ENCODE measurements at regions not wholly inside any gene's neighbourhood (a gene's known extent, or its start where the extent isn't known, plus 50 kb on each side); places are given as distances from the start of the nearest gene placed in this dataset.
"Not testable (repeated sequence)": the region's sequence is repeated elsewhere in the genome, so short reads cannot be mapped to it uniquely, and the experiment has no call there.

- DNase-seq = no peak
Observed at GRCh38 chr1:70490153-70490552, 79.1 kb downstream of the CTH start.

GRCh38 chr1:70495370-70495769 lies 84.3 kb downstream of the CTH start:
- DNase-seq = no peak

DNA sequence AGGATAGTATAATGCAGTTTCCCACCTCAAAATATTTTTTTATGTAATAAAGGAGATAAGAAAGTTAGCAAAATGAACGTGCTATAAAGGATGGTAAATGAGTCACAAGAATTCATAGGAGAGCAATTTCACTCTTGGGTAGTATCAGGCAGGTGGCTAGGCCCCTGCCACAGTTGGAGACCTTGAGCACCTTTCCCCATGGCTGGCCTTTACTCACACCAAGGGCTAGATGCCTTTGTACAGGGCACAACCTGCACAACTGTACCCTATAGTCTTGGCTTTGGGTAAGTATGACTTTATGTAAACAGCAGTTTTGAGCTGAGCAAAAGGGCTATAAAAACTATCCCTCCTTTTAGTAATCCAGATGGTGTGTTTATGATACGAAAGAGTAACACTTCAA lies 85.1 kb downstream of the CTH start:
- DNase-seq = no peak

DNA sequence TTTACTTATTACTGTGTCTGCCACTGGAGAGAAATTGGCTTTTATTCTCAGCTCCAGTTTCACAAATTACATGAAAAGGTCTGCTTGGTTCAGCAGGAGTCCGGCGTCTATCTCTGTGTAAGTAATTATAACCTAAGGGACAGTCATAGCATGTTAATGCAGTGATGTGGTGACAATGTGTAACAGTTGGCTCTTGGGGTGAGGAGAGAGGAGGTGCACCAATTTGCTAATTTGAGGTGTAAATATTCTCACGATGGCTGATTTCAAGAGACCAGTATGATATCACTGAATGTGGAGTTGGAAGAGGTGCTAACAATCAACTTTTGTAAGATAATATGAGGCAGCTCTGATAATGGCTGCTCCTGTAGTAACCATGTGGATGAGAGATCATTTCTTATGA lies 86.1 kb downstream of the CTH start:
- no peak for DNase-seq

- no peak for DNase-seq
Observed at GRCh38 chr1:70498666-70499065, 87.6 kb downstream of the CTH start.

DNA sequence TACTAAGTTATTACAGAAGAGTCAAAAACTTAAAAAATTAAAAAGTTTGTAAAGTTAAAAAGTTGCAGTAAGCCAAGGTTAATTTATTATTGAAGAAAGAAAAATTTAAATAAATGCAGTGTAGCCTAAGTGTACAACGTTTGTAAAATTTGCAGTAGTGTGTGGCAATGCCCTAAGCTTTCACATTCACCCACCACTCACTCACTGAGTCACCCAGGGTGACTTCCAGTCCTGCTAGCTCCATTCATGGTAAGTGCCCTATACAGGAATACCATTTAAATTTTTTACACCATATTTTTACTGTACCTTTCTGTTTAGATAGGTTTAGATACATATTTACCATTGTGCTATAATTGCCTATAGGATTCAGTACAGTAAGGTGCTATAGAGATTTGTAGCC lies 88.6 kb downstream of the CTH start:
- no peak for DNase-seq

DNA sequence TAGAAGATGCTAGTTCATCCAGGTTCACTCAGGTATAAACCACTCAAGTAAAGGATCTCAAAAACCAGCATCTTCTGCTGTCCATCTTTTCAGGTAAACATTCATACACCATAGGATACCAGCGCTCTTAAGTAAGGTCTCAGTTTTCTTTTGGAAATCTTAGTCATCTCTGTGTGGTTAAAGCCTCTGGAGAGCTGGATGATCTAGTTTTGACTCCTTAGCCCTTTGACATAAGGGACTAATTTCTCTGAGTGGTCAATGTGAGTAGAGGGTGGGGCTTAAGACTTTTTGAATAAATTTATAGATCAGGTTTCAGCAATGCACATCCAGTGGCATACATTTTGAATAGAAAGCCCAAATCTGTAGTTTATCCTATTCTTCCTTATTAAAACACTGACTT lies 92.3 kb downstream of the CTH start:
- no peak for DNase-seq

GRCh38 chr1:70504176-70504820 lies 93.2 kb downstream of the CTH start:
- DNase-seq = no peak

DNA sequence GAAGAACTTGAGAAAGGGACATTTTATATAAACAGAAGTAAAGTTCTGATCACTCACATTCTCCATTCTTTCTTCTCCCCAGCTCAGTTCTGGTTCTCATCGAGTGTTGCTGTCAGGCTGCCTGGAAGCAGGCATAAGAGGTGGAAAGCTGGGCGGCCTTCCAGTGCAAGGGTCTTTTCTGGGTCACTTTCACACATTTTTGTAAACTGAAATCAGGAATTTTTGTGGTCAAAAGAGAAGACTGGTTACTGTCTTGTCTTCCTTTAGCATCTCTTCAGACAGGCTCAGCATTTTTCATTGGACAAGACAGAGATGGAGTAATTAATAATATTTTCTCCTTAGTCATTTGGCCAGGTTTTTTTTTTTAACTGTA lies 93.7 kb downstream of the CTH start:
- DNase-seq = no peak

GRCh38 chr1:70507991-70508390 lies 96.9 kb downstream of the CTH start:
- DNase-seq = not testable (repeated sequence)

- peak; percentile 43 for DNase-seq
Observed at GRCh38 chr1:70509996-70510876, 99.2 kb downstream of the CTH start.

DNA sequence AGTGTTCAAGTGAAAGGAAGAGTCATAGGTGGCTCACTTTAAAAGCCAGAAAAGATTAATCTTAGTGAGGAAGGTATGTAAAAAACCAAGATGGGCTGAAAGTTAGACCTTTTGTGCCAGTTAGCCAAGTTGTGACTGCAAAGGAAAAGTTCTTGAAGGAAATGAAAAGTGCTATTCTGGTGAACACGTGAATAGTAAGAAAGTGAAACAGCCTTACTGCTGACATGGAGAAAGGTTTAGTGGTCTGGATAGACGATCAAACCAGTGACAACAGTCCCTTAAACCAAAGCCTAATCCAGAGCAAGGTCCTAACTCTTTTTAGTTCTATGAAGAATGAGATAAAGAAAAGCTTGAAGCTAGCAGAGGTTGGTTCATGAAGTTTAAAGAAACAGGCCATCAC lies 106.4 kb downstream of the CTH start:
- DNase-seq = no peak

DNA sequence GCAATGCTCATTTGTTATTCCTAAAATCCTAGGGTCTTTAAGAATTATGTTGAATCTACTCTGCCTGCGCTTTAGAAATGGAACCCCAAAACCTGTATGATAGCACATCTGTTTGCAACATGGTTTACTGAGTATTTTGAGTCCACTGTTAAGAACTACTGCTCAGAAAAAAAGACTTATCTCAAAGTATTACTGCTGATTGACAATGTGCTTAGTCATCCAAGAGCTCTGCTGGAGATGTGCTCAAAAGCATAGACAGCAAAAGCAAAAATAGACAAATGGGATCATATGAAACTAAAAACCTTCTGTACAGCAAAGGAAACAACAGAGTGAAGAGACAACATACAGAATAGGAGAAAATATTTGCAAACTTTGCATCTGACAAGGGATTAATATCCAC lies 107.0 kb downstream of the CTH start:
- DNase-seq = no peak

DNA sequence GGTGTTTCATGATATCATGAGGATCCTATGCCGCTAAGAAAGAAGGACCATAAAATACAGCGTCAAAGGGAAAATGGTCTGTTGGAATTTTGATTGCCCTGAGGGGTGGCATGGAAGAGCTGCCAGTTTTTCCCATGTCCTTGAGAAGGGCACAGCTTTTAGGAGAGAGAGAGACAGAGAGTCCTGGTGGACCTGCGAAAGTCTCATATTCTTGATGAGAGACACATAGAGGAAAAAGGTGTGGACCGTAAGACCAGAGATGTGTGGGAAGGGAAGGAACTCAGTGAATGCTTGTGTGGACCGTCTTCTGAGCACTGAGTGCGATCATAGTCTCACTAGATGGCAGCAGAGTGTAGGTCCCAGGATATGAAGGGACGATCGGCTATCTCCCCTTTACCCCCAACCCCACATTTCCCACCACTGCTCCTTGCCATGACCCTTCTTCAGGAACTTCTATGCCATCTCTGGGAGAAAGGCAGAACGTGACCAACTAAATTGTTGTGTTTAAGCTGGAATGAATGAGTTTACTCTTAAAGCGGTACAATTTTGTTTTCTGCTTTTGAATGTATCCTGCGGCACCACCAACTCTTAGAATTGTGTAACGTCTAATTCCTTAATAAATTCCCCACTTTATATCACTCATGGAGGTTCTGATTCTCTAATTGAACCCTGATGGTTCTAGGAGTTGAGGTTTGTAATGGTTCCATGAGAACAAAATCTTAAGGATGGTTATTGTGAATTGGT lies 117.7 kb downstream of the CTH start:
- no peak for DNase-seq

DNA sequence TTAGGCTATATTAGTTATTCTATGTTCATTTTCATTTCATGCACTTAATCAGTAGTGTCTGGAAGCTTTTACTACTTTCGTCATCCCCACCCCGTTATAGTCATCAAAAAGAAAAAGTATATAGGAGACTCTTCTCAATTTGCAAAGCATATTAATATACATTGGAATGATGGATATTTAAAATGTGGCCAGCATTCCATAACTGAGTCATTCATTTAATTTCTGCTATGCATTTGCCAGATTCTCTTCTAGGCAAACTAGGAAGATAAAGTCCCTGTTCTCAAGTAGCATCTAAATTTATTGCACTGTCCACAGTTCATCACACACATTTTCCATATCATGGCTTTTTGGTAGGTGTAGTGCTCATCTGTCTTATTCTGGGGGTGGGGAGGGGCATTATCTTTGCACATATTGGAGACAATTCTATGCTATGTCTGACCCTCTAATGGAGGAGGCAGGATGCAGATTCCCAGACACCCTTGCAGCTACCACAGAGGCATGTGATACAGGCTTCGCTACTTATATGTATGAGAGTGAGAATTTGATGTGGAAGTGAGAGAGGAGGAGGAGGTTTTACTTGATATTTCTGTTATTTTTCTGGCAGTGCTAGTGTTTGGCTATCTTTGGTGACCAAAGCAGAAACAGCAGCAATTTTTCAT lies 125.8 kb downstream of the CTH start:
- no peak for DNase-seq

DNA sequence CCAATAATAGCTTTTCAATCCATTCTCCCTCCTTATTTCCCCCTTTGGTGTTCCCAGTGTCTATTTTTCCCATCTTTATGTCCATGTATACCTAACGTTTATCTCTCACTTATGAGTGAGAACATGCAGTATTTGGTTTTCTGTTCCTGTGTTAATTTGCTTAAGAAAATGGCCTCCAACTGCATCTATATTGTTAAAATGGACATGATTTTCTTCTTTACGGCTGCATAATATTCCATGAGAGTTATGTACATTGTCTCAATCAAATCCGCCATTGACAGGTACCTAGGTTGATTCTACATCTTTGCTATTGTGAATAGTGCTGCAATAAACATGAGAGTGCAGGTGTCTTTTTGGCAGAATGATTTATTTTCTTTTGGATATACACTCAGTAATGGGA lies 126.7 kb downstream of the CTH start:
- no peak for DNase-seq

DNA sequence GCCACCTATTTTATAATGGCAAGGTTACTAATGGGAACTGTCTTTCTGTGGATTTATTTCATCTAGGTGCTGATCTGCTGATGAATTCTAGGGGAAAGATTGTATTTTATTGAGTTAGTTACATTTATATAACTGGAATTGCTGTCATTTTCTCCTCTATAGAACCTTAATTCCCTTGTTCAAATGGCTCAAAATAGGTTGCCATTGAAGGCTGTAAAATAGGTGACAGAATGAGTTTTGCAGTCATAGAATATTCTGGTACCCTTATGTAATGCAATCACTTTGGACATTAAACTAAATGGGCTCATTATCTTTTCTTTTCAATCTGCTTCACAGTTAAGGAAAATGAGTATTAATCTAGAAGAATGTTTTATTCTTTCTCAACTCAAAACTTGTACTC lies 131.0 kb downstream of the CTH start:
- DNase-seq = no peak

GRCh38 chr1:70542856-70543255 lies 131.8 kb downstream of the CTH start:
- DNase-seq = no peak

- no peak for DNase-seq
Observed at GRCh38 chr1:70546726-70547125, 135.7 kb downstream of the CTH start.

DNA sequence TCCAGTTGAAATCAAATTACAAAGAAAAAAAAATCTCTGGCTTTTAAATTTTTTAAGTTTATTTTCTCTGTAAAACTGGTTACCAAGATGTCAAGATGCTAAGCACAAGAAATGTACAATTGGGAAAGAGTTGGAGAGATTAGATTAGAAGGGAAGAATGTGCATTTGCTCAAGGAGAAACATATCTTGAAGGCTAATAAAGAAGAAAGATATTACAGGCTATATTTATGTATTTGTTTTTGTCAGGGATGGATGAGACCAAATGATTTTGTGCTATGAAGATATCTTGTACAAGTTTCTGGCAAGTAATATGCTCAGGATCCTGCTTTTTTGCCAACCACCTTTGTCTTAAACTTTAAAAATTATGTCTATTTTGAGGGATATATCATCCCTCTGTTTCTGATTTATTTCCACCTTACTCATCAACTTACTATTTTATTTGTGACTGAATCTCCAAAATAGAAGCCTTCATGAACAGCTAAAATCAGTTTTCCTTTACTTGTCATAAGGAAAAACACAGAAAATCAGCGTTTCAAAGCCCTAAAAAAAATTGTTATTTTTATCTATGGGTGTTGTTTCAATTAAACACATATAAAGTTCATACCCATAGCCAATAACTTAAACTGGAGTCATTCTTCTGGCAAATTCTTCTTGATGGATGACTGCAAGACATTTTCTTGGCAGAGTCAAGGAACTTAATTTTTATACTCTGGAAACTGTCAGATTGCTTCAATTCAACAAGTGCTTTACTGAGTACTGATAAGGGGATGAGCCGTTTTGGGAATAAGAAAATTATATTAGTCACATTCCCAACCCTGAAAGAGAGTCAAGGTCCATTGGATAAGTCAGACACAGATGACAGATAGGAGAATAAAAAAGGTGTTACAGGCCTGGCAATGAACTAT lies 141.8 kb downstream of the CTH start:
- no peak for DNase-seq

- DNase-seq = no peak
Observed at GRCh38 chr1:70553567-70553956, 142.5 kb downstream of the CTH start.

DNA sequence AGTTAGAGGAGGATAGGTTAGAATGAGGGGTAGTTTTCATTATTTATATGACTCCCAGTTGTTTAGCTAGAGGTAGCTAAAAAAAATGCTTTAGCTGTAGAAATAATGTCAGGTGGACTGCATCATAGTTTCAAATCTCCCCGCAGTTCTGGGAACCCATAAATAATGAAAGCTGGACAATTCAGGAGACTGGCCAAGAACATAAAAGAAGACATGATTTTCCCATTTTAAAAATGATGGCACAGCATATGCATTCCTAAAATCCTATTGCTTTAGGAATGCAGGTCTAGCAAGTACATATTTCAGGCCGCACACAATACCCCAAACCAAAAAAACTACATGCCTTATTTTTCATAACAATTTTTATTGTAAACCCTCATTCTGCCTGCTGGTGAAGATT lies 143.3 kb downstream of the CTH start:
- DNase-seq = no peak
